A204.1 (cell line): ENCODE measurements at regions not wholly inside any gene's neighbourhood (a gene's known extent, or its start where the extent isn't known, plus 50 kb on each side); places are given as distances from the start of the nearest gene placed in this dataset.
"Not testable (repeated sequence)": the region's sequence is repeated elsewhere in the genome, so short reads cannot be mapped to it uniquely, and the experiment has no call there.

Source experiments
- FAIRE-seq: peaks from 2 replicates; lab custom pipeline; 2012; peaks lifted over from hg19 to GRCh38; lab: Jason Lieb, UNC

GRCh38 chr10:64320448-64320847 is 799.2 kb downstream of the REEP3 start:
- no peak for FAIRE-seq

GRCh38 chr10:64329510-64329909 is 808.3 kb downstream of the REEP3 start:
- FAIRE-seq, result no peak

- FAIRE-seq, result no peak
Measured at GRCh38 chr10:64332551-64332950, 811.4 kb downstream of the REEP3 start.

- no peak for FAIRE-seq
Measured at GRCh38 chr10:64334084-64334483, 812.9 kb downstream of the REEP3 start.

- no peak for FAIRE-seq
Measured at GRCh38 chr10:64344211-64344610, 823.0 kb downstream of the REEP3 start.

GRCh38 chr10:64345856-64346255 is 824.7 kb downstream of the REEP3 start:
- no peak for FAIRE-seq

GRCh38 chr10:64346389-64346788 is 825.2 kb downstream of the REEP3 start:
- no peak for FAIRE-seq

GRCh38 chr10:64350665-64351064 is 829.5 kb downstream of the REEP3 start:
- no peak for FAIRE-seq

GRCh38 chr10:64358907-64359306 is 837.7 kb downstream of the REEP3 start:
- FAIRE-seq, result no peak

- not testable (repeated sequence) for FAIRE-seq
Measured at GRCh38 chr10:64360240-64360639, 839.0 kb downstream of the REEP3 start.

GRCh38 chr10:64363687-64364086 is 842.5 kb downstream of the REEP3 start:
- FAIRE-seq, result no peak

- no peak for FAIRE-seq
Measured at GRCh38 chr10:64365663-64366062, 844.5 kb downstream of the REEP3 start.

- FAIRE-seq, result no peak
Measured at GRCh38 chr10:64368298-64368697, 847.1 kb downstream of the REEP3 start.

GRCh38 chr10:64369885-64370773 is 848.9 kb downstream of the REEP3 start:
- FAIRE-seq, result no peak

GRCh38 chr10:64374346-64374745 is 853.1 kb downstream of the REEP3 start:
- no peak for FAIRE-seq

- FAIRE-seq, result no peak
Measured at GRCh38 chr10:64376167-64376566, 855.0 kb downstream of the REEP3 start.

GRCh38 chr10:64379898-64380297 is 858.7 kb downstream of the REEP3 start:
- no peak for FAIRE-seq

- no peak for FAIRE-seq
Measured at GRCh38 chr10:64385355-64385754, 864.2 kb downstream of the REEP3 start.

- no peak for FAIRE-seq
Measured at GRCh38 chr10:64394744-64395143, 873.5 kb downstream of the REEP3 start.

GRCh38 chr10:64396105-64396708 is 875.0 kb downstream of the REEP3 start:
- no peak for FAIRE-seq

GRCh38 chr10:64397125-64397524 is 875.9 kb downstream of the REEP3 start:
- FAIRE-seq, result no peak

- no peak for FAIRE-seq
Measured at GRCh38 chr10:64408391-64409183, 887.4 kb downstream of the REEP3 start.

GRCh38 chr10:64409349-64409748 is 888.1 kb downstream of the REEP3 start:
- no peak for FAIRE-seq
